Heart left ventricle (tissue), 13 donors: ENCODE measurements at regions not wholly inside any gene's neighbourhood (a gene's known extent, or its start where the extent isn't known, plus 50 kb on each side); places are given as distances from the start of the nearest gene placed in this dataset.

ENCODE experiments used
- POLR2A ChIP-seq, 2 donors: fragments of 450-650 bp; IDR thresholded peaks; one replicate each; pipeline ENCODE4 v1.6.1; 2017; ENCODE audit warnings: antibody characterized with exemption in 2 of 2, mild to moderate bottlenecking in 2 of 2, moderate library complexity in 2 of 2
- TF ChIP-seq, protein P1 (sequence below), 12 donors: fragments of 200-600 bp; sonication (generic) in 4 of 12; IDR thresholded peaks; one replicate each; pipeline versions ENCODE4 v1.5.0 to v1.8.0; 2018 to 2022; ENCODE audit warnings: antibody characterized with exemption in 12 of 12, mild to moderate bottlenecking in 5 of 12
- donor health status: ischemic (EF 13 %, LVEDD 7.1; RV severe dilation, severe dysfunction).
- donor health status: DM: no; HTN: yes; CAD: no.
- donor health status: DM: no; HTN: no; CAD: no.
- donor health status: ischemic (EF 25% LVEDD 6.9; RV normal size, moderate dysfunction).
- donor health status: ischemic (EF 25% LVEDD 5.7; RV mildly dilated, moderate dysfunction).
- donor health status: ischemic (EF 35%, LVEDD 5.7; RV mildly dilated, moderate dysfunction).
- donor health status: nonischemic (EF 11% LVEDD 7.7; RV severe dilation, severe dysfunction).
- donor health status: DM: yes; HTN: yes; CAD: no.
- donor health status: PGD.
- donor health status: ischemic (EF 29% LVEDD 5.4; RV normal size, mild dysfunction).
- donor health status: nonischemic (EF 23%, LVEDD 6.1; RV moderate dilation, normal function).

GRCh38 chr6:68054756-68055155 is 580.3 kb upstream of the ADGRB3 start:
- TF ChIP-seq, protein P1, sequence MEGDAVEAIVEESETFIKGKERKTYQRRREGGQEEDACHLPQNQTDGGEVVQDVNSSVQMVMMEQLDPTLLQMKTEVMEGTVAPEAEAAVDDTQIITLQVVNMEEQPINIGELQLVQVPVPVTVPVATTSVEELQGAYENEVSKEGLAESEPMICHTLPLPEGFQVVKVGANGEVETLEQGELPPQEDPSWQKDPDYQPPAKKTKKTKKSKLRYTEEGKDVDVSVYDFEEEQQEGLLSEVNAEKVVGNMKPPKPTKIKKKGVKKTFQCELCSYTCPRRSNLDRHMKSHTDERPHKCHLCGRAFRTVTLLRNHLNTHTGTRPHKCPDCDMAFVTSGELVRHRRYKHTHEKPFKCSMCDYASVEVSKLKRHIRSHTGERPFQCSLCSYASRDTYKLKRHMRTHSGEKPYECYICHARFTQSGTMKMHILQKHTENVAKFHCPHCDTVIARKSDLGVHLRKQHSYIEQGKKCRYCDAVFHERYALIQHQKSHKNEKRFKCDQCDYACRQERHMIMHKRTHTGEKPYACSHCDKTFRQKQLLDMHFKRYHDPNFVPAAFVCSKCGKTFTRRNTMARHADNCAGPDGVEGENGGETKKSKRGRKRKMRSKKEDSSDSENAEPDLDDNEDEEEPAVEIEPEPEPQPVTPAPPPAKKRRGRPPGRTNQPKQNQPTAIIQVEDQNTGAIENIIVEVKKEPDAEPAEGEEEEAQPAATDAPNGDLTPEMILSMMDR (IDR thresholded peaks at IDR 0.05), result no peak
- no peak for TF ChIP-seq POLR2A (IDR thresholded peaks at IDR 0.05)
